KBM-7 (cell line): ENCODE measurements at regions not wholly inside any gene's neighbourhood (a gene's known extent, or its start where the extent isn't known, plus 50 kb on each side); places are given as distances from the start of the nearest gene placed in this dataset.
"Not testable (repeated sequence)": the region's sequence is repeated elsewhere in the genome, so short reads cannot be mapped to it uniquely, and the experiment has no call there.

Source experiments
- DNase-seq: peaks from one replicate; pipeline ENCODE4 v3.0.0-alpha.2; 2015
- in situ Hi-C: fragments of 300-500 bp; cut with MboI; formaldehyde crosslinking; loops from 2 replicates; pipeline ENCODE4 v1.14.3; 2020; ENCODE audit warnings: low sequenced_read_pairs, low pct_unique_long_range_greater_than_20kb, mixed read lengths

DNA sequence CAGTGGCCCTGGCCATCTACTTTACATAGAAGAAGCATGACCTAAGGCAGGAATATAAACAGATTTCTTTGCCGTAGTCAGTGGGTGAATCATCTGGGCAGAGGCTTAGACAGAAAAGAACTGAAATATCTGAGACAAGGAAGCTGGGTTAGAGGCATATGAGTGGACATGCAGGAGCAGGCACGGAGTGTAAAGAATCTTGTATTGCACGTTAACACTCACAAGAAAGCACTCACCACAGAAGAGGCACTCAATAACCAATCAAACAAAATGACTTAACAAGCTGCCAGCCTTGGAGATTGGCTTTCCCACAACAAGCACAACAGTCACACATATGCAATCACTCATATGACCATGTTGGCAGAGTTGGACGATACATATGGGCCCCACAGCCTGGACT is 364.9 kb downstream of the FOXD4L5 start:
- DNase-seq, in situ Hi-C loops: not testable (repeated sequence)

- in situ Hi-C loops, DNase-seq: not testable (repeated sequence)
Observed at GRCh38 chr9:64888643-64889042, 396.4 kb downstream of the FOXD4L5 start.

DNA sequence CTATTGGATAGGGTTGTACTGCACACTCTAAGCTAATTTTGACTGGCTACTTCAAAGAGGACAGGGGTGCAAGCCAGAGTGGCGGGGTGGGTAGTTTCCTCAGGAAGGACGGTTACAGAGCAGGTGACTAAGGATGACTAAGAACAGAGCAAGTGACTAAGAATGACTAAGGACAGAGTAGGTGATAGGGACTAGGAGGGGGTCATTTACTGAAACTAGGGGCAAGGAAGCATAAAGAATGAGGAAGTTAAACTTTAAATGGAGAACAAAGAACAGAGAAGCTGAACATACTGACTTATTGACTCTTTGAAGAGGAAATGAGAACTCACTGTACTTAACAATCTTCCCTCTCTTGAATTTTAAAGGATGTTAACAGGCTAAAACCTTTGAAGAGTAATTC is 414.4 kb downstream of the FOXD4L5 start:
- DNase-seq: peak; percentile 49
- in situ Hi-C loops: not testable (repeated sequence)
